ENCODE measurements at regions not wholly inside any gene's neighbourhood (a gene's known extent, or its start where the extent isn't known, plus 50 kb on each side); places are given as distances from the start of the nearest gene placed in this dataset.
A peak's percentile ranks its signal among the peaks of the same experiment; 100 is the strongest.
"Not testable (repeated sequence)": the region's sequence is repeated elsewhere in the genome, so short reads cannot be mapped to it uniquely, and the experiment has no call there.

- no peak for DNase-seq
Measured at GRCh38 chrX:39244147-39244546, 442.9 kb downstream of the MID1IP1 start.

DNA sequence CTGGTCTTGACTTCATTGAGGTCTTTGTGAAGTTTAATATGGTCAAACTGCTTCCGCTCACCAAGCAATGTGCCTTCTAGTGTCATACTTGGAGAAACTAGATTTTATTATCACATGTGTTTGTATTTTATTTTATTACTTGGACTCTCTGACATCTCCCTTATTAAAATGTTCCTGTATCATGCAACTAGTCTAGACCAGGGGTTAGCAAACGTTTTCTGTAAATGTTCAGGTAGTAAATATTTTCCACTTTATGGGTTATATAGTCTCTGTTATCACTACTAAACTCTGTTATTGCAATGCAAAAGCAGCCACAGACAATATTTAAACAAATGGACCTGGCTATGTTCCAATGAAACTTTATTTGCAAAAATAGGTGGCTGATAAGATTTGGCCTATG, 443.8 kb downstream of the MID1IP1 start:
- no peak for DNase-seq

GRCh38 chrX:39247536-39247935, 446.3 kb downstream of the MID1IP1 start:
- no peak for DNase-seq

- no peak for DNase-seq
Measured at GRCh38 chrX:39248330-39248729, 447.1 kb downstream of the MID1IP1 start.

DNA sequence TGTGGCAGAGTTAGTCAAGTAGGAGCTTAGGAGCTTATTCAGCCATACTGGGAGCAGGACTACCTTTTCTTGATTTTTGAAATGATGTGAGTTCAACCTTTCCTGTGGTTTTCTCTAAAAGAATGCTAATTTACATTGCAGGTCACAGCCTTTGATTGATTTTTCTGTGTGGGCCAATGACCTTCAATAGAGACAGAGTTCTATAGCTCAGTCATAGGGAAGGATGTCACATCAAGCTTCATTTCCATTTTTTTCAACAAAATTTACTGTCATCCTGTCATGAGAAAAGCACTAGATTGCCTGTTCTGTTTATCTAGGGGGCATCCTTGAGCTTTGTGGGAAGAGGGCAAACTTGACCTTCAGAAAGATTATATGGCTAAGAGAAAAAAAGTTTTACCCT, 448.7 kb downstream of the MID1IP1 start:
- no peak for DNase-seq

DNA sequence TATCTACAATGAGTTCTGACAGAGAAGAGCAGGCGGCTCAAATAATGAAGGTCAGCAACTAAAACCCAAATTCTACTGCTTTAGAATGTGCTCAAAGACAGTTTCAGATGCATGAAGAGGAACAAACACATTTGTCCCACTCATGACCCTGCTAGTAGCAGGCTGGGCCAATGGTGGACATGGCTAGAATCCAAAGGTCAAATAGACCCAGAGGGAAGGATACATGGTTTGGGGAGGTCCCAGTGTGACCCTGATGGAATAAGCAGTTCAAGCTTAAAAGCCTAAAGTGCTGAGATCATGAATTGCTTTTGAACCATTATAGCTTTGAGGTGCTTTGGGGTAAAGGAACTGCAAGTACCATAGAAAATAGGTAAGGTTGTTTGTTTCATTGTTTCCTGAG, 450.7 kb downstream of the MID1IP1 start:
- no peak for DNase-seq

GRCh38 chrX:39253551-39253950, 452.3 kb downstream of the MID1IP1 start:
- no peak for DNase-seq

DNA sequence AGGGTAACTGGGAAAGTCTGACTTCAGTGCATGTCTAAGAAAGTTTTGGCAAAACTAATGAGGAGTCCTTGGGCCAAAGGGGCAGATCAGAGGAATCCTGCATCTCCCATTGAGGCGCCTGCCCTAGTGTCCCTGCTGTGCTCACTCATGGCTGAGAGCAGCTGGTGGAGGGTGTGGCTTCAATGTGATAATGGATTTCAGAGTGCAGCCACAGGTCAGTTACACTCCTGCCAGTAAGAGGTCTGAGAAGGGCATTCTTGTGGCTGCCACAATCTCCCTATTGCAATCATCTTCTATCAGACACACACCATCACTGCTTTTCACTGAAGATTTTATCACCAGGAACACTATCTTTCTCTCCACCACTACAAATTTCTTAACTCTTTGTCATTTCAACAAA, 457.1 kb downstream of the MID1IP1 start:
- no peak for DNase-seq

GRCh38 chrX:39260965-39261364, 459.7 kb downstream of the MID1IP1 start:
- DNase-seq: no peak

DNA sequence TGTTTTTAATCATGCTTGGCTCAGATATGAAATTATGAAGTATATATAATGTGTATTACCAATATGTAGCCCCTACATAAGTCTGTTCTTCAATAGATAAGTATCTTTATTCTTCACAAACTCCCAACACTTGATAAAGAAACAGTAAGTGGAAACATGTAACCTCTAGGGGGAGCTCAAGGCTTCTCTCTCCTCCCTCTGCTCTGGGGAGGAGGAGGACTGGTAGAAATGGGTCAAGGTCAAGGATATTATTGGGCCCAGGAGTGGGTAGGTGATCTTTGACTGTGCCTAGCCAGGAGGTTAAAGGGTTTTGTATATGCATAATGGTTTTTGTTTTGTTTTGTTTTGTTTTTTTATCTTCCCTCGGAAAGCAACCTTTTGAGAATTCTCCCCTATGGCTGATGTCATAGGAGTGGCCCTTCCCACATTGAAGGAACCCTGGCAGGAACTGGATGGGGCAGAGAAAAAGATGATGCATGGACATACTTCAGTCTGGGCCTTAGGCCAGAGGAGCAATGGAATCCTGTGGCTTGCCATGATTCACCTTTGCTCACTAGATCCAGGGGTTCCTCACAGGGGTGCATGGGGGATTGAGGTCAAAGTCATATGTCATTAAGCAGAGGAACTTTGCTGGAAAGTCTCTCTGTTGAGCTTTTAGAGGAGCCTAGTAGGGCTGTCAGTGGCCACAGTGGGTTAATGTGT, 460.3 kb downstream of the MID1IP1 start:
- DNase-seq: peak in 1 of 2 donors; percentile 52

- no peak for DNase-seq
Measured at GRCh38 chrX:39262641-39263040, 461.4 kb downstream of the MID1IP1 start.

- DNase-seq: no peak
Measured at GRCh38 chrX:39264023-39264422, 462.8 kb downstream of the MID1IP1 start.

DNA sequence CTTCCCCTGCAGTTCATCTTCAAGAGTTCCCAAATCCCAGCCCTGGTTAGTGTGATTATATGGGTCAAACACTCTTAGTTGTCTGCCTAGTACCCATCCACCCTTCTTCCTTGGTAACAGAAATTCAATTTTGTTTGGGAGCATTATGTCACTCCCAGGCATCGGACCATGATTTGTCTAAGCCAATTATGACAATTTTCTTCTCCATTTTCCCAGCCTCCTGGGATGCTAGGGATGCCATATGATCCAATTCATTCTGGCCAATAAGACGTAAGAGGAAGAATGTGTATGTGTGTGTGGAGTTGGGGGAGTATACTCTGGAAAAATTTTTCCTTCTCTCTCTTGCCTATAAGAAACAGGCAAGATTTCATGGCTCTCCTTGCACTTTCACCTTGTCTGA, 465.9 kb downstream of the MID1IP1 start:
- no peak for DNase-seq

DNA sequence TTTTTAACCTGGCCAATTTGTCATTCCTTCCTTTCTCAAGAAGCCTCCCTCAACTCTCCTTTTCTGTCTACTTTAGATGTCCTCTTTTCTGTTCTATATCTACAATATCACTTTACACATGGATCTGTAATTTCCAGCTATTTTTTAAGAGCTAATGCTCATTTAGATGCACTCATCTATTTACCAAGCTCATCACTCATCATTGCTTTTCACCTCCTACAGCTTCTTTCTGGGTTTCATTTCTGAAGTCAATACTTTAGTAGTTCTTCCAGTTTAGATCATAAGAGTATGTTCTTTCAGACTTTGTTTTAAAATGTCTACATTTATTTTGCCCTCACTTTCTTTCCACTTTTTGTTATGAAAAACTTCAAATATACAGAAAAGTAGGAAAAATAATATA, 466.9 kb downstream of the MID1IP1 start:
- DNase-seq: no peak

GRCh38 chrX:39275500-39276068, 474.3 kb downstream of the MID1IP1 start:
- DNase-seq: no peak

GRCh38 chrX:39277685-39278390, 476.6 kb downstream of the MID1IP1 start:
- not testable (repeated sequence) for DNase-seq

- DNase-seq: no peak
Measured at GRCh38 chrX:39283239-39283638, 482.0 kb downstream of the MID1IP1 start.

DNA sequence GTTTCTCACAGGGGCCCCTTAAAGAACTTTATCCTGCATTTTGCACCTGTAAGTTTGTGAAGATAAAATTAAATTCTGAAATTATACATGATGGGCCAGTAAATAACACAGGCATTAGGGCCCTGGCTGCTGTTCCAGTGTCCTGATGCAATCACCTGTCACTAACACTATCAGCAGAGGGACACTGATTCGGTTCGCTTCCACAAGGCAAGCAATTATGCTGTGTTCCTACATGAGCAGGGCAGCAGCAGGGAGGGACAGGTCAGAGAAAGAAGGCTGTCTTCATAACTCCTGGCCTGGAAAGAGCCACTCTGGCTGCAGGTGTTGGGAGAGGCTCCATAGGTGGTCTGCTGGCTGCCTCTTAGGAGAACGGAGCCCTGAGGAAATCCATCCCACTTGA, 487.3 kb downstream of the MID1IP1 start:
- DNase-seq: no peak

DNA sequence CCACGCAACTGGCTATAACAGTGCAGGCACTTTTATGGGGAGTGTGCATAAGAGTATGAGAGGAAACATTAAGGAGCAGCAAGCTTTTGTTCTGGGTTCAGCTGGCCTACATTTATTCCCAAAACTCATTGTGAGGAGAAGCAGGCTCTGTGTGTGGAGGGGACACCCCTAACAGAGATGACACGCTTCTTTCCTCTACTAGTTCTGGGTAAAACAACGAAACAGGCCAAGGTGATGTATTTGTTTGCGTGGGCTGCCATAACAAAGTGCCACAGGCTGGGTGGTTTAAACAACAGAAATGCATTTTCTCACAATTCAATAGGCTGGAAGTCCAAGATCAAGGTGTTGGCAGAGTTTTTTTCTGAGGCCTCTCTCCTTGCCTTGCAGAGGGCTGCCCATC, 488.6 kb downstream of the MID1IP1 start:
- DNase-seq: no peak

- DNase-seq: no peak
Measured at GRCh38 chrX:39293203-39293602, 491.9 kb downstream of the MID1IP1 start.

DNA sequence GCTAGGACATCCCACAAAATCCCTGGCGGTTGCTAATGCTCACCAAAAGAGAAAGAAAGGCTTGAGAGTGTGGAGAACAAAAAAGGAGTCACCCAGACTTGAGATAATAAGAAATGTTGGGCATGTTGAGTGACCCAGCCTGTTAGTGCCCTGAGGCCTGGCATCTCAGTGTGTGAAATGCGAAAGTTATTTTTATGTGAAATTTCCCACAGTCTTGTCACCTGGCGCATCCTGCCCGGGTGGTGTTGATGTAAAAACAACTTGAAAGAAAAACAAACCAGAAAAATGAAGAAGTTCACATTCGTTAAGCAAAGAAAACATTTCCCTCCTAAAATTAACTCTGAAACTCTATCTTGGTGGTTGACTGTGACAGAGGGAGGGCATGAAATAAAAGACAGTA, 495.2 kb downstream of the MID1IP1 start:
- DNase-seq: no peak

DNA sequence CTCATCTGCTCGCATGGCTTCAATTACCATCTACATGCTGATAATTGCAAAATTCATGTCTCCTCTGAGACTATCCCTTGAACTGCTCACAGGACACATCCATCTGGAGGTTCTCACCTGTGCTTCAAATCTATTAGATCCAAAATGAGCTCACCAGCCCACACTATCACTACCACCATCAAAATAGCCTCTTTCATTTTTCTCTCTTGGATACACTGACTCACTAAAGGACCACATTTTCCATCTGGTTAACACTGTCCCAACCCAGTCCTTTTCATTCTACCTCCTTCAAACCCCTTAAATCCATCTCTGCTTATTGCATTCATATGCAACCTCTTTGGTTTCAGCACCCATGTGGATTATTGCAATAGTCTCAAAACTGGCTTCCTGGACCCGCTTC, 497.6 kb downstream of the MID1IP1 start:
- DNase-seq: no peak

DNA sequence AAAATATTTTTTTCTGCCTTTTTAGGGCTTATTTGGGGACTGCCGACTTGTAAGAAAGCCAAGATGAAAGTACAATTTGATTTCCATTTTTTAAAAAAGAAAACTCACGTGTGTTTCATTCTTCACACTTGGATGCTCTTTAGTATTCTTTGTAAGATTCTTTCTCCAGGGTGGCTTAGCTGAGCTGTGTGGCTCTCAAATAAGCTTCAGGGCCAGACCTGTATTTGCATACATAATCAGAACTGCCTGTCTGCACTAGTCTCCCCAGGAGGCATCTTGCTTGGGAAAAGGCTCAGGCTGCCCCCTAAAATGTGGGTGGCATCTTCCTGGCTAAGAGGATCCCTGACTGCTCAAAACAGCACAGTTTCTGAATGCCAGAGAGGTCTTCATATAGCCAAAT, 498.4 kb downstream of the MID1IP1 start:
- DNase-seq: no peak

- DNase-seq: no peak
Measured at GRCh38 chrX:39301036-39301435, 499.8 kb downstream of the MID1IP1 start.

Measured in CD4-positive, alpha-beta T cell treated with Interleukin-1 beta for 1 hour (primary cell).